Thoracic aorta (tissue), 2 donors: ENCODE measurements at regions not wholly inside any gene's neighbourhood (a gene's known extent, or its start where the extent isn't known, plus 50 kb on each side); places are given as distances from the start of the nearest gene placed in this dataset.

Experiments used
- ATAC-seq: fragments of 150-250 bp; one replicate; pipeline ENCODE4 v1.8.0; 2017; ENCODE audit warnings: low read depth; ENCODE audit not compliant: insufficient number of reproducible peaks, low FRiP score
- DNase-seq: peaks from one replicate; pipeline ENCODE4 v3.0.0-alpha.2; 2020; ENCODE audit warnings: low spot score
- H3K27ac ChIP-seq, 2 donors: fragments of 200-600 bp; sonication (generic); 1 replicate in 1 of 2; 2 replicates in 1 of 2; pipeline ENCODE4 v1.5.1; 2016; ENCODE audit warnings: mild to moderate bottlenecking in 2 of 2, moderate library complexity in 2 of 2
- H3K27me3 ChIP-seq: fragments of 200-600 bp; sonication (generic); replicated peaks from 2 replicates; pipeline ENCODE4 v1.6.0; 2016; ENCODE audit warnings: mild to moderate bottlenecking; ENCODE audit not compliant: insufficient read depth
- H3K36me3 ChIP-seq: fragments of 200-600 bp; sonication (generic); one replicate; pipeline ENCODE4 v1.5.1; 2016
- H3K4me1 ChIP-seq, 2 donors: fragments of 200-600 bp; sonication (generic); 1 replicate in 1 of 2; 2 replicates in 1 of 2; pipeline versions ENCODE4 v1.5.1 to v1.6.0; 2016; ENCODE audit warnings: low read depth in 2 of 2, mild to moderate bottlenecking in 1 of 2; ENCODE audit not compliant: control insufficient read depth in 1 of 2
- H3K4me3 ChIP-seq: fragments of 200-600 bp; sonication (generic); 2 replicates; pipeline ENCODE4 v1.5.1; 2016; ENCODE audit warnings: mild to moderate bottlenecking
- H3K9me3 ChIP-seq: fragments of 200-600 bp; sonication (generic); 2 replicates; pipeline ENCODE4 v1.5.1; 2016
- TF ChIP-seq, protein P1 (sequence below): fragments of 200-600 bp; sonication (generic); IDR thresholded peaks from one replicate; pipeline ENCODE4 v1.5.1; 2019; ENCODE audit warnings: antibody characterized with exemption

DNA sequence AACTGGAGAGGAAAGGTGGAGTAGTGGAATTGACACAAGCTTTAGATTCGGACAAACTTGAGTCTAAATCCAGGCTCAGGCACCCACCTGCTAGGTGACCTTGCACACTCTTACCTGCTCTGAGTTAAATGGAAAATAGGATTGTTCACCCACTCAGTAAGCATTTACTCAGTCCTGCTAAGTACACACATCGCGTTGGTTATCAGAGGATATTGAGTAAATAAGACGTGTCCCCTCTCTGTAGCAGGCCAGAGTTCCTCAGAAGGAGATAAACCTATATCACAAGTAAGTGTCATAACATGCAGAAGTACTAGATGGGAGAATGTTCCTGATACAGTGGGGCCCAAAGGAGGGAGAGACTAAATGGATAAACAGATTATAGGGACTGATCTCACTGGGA, 117.7 kb downstream of the SMIM20 start:
- H3K27ac ChIP-seq: peak overlapping the region; percentile 62 to 77
- H3K27me3 ChIP-seq: no peaks in the 10 kb centered on the region
- H3K4me1 ChIP-seq: peaks cover 15 to 28% of the 10 kb centered on the region in 2 donors
- no peaks in the 10 kb centered on the region for H3K36me3 ChIP-seq
- TF ChIP-seq, protein P1, sequence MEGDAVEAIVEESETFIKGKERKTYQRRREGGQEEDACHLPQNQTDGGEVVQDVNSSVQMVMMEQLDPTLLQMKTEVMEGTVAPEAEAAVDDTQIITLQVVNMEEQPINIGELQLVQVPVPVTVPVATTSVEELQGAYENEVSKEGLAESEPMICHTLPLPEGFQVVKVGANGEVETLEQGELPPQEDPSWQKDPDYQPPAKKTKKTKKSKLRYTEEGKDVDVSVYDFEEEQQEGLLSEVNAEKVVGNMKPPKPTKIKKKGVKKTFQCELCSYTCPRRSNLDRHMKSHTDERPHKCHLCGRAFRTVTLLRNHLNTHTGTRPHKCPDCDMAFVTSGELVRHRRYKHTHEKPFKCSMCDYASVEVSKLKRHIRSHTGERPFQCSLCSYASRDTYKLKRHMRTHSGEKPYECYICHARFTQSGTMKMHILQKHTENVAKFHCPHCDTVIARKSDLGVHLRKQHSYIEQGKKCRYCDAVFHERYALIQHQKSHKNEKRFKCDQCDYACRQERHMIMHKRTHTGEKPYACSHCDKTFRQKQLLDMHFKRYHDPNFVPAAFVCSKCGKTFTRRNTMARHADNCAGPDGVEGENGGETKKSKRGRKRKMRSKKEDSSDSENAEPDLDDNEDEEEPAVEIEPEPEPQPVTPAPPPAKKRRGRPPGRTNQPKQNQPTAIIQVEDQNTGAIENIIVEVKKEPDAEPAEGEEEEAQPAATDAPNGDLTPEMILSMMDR: no peak
- ATAC-seq: no peak
- H3K4me3 ChIP-seq: no peak overlapping the region
- DNase-seq: no peak
- H3K9me3 ChIP-seq: no peaks in the 10 kb centered on the region

DNA sequence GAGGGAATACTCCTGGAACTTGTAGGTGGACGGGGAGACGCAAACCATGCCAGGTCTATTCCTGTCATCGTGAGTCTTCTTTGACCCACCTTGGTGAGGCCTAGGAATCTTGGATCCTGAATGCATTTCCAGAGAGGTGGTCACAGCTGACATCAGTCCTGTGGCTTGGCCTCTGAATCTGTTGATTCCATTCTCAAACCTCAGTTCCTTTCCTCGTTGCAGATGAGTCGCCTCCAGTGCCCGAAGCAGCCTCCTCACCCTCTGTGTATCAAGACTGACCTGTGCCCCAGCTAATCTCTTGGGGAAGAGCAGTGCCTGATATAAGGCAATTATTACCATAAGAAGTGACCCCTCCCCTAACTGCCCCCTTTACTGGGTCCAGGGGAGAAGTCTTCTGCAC, 118.1 kb downstream of the SMIM20 start:
- TF ChIP-seq, protein P1: no peak
- peak overlapping the region; percentile 62 to 77 for H3K27ac ChIP-seq
- DNase-seq (no peak), ATAC-seq (no peak)
- H3K4me1 ChIP-seq: peaks cover 15 to 28% of the 10 kb centered on the region in 2 donors
- H3K36me3 ChIP-seq: no peaks in the 10 kb centered on the region
- no peak overlapping the region for H3K4me3 ChIP-seq
- no peaks in the 10 kb centered on the region for H3K9me3 ChIP-seq
- no peaks in the 10 kb centered on the region for H3K27me3 ChIP-seq

DNA sequence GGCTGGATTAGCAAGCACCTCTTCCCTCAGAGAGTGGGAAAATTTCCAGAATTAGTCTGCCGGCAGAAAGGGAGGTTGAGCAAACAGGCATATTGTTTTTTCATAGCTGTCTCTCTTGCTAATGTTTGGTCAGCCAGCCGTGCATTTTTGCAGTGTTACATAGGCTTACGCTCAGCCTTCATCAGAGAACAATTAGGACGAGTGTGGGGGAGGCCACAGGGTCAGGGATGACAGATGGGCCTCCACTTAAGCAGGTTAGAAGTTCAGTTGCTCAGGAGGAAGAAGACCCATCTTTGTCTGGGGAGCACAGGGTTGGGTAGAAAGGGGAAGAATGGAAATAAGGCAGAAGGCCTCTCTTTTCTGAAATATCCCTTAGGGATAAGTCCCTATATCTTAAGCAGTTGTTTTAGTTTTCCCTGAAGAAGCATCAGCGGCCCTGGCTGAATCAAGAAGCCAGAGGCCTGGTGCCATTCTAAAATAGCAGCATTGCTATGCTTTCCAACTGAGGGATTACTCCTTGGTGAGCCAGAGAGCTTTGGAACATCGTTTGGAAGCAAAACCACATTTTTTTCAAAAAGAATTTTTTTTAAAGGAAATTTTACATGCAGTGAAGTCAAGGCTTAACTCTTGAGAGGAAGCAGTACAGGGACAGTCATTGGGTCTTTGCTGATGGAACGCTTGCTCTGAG, 118.8 kb downstream of the SMIM20 start:
- ATAC-seq: peak; percentile 30
- no peaks in the 10 kb centered on the region for H3K9me3 ChIP-seq
- H3K4me3 ChIP-seq: no peak overlapping the region
- H3K27ac ChIP-seq: peak overlapping the region; percentile 62 to 77
- H3K36me3 ChIP-seq: no peaks in the 10 kb centered on the region
- TF ChIP-seq, protein P1: no peak
- H3K4me1 ChIP-seq: peaks cover 15 to 28% of the 10 kb centered on the region in 2 donors
- DNase-seq: no peak
- no peaks in the 10 kb centered on the region for H3K27me3 ChIP-seq

DNA sequence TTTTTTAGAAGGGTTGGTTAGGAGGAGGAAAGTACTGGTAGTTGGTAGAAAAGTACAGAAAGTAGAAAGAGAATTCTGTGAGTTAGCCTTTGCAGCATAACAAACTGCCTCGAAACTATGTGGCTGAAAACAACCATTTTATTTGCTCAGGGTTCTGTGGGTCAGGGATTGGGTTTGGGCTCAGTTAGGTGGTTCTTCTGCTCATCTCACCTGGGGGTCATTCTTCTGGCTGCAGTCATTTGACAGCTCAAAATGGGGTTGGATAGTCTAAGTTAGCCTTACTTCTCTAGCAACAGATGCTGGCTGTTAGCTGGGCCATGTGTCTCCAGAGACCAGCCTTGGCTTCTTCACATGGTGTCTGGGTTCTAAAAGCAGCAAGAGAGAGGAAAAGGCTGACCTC, 119.4 kb downstream of the SMIM20 start:
- ATAC-seq: no peak
- no peak for DNase-seq
- Histone ChIP-seq H3K4me3 (no peak overlapping the region), H3K27me3 (no peaks in the 10 kb centered on the region), H3K27ac (peak overlapping the region; percentile 62 to 77), H3K9me3 (no peaks in the 10 kb centered on the region), H3K36me3 (no peaks in the 10 kb centered on the region), H3K4me1 (peaks cover 15 to 28% of the 10 kb centered on the region in 2 donors)
- TF ChIP-seq, protein P1: no peak

DNA sequence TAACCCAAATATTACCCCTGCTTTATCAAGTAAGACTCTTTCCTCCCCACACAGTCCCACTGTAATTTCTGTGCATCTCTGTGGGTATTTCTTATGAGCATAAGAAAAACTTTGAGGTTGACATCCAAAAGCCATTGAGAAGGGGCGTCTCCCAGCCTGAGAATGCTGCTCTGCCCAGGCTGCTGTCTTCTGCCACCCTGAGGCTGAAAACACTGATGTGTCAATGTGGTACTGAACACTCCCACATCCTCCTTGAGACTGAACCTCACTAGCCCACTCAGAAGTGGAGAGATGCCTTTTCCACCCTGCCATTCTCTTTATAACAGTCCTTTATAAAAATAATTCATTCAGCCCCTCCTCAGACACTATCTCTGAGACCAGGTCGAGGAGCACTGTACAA, 120.8 kb downstream of the SMIM20 start:
- H3K4me3 ChIP-seq: no peak overlapping the region
- TF ChIP-seq, protein P1: no peak
- H3K27me3 ChIP-seq: no peaks in the 10 kb centered on the region
- DNase-seq (no peak), ATAC-seq (no peak)
- H3K9me3 ChIP-seq: no peaks in the 10 kb centered on the region
- H3K36me3 ChIP-seq: no peaks in the 10 kb centered on the region
- H3K27ac ChIP-seq: no peak overlapping the region
- peaks cover 12 to 21% of the 10 kb centered on the region in 2 donors for H3K4me1 ChIP-seq
